ENCODE measurements at regions not wholly inside any gene's neighbourhood (a gene's known extent, or its start where the extent isn't known, plus 50 kb on each side); places are given as distances from the start of the nearest gene placed in this dataset.

- H3K27me3 ChIP-seq (ENCODE audit: insufficient read depth, low read length, poor library complexity, severe bottlenecking) = no peaks in the 10 kb centered on the region
- no peaks in the 10 kb centered on the region for H4K20me1 ChIP-seq (ENCODE audit: insufficient read depth, low read length, poor library complexity, severe bottlenecking)
- H3K9me2 ChIP-seq (replicated peaks; ENCODE audit: low read depth, low read length) = no peaks in the 10 kb centered on the region
- no peak overlapping the region for H3K4me2 ChIP-seq (ENCODE audit: low read depth, low read length, poor library complexity, severe bottlenecking)
- no peaks in the 10 kb centered on the region for H3K4me1 ChIP-seq (ENCODE audit: insufficient read depth, low read length, poor library complexity, severe bottlenecking)
- no peak overlapping the region for H3K9ac ChIP-seq (ENCODE audit: low read depth, low read length, poor library complexity, severe bottlenecking)
- H3K4me3 ChIP-seq (ENCODE audit: low read length, poor library complexity, severe bottlenecking) = no peak overlapping the region
- H3K79me2 ChIP-seq (ENCODE audit: insufficient read depth, low read length) = no peaks in the 10 kb centered on the region
- H2AFZ ChIP-seq (ENCODE audit: low read length) = no peak overlapping the region
- no peaks in the 10 kb centered on the region for H3F3A ChIP-seq (ENCODE audit: low read depth)
- no peaks in the 10 kb centered on the region for H3K36me3 ChIP-seq (ENCODE audit: insufficient read depth, low read length)
- no peak for TF ChIP-seq EZH2phosphoT487 (IDR thresholded peaks at IDR 0.05; ENCODE audit: borderline replicate concordance)
- TF ChIP-seq, protein P1, sequence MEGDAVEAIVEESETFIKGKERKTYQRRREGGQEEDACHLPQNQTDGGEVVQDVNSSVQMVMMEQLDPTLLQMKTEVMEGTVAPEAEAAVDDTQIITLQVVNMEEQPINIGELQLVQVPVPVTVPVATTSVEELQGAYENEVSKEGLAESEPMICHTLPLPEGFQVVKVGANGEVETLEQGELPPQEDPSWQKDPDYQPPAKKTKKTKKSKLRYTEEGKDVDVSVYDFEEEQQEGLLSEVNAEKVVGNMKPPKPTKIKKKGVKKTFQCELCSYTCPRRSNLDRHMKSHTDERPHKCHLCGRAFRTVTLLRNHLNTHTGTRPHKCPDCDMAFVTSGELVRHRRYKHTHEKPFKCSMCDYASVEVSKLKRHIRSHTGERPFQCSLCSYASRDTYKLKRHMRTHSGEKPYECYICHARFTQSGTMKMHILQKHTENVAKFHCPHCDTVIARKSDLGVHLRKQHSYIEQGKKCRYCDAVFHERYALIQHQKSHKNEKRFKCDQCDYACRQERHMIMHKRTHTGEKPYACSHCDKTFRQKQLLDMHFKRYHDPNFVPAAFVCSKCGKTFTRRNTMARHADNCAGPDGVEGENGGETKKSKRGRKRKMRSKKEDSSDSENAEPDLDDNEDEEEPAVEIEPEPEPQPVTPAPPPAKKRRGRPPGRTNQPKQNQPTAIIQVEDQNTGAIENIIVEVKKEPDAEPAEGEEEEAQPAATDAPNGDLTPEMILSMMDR (conservative IDR thresholded peaks at IDR 0.05; ENCODE audit: low read length) = no peak
- H3K9me3 ChIP-seq (ENCODE audit: insufficient read depth, low read depth, low read length) = no peaks in the 10 kb centered on the region
These were observed 700.6 kb downstream of the METTL15 start for GRCh38 chr11:28808771-28809170.

GRCh38 chr11:28799316-28799715 lies 691.1 kb downstream of the METTL15 start:
- 0 out of 2 replicates have a peak, but pooled peaks cover 3% of the 10 kb centered on the region for H3K9me3 ChIP-seq (ENCODE audit: insufficient read depth, low read depth, low read length)
- H3K9me2 ChIP-seq (replicated peaks; ENCODE audit: low read depth, low read length) = no peaks in the 10 kb centered on the region
- no peaks in the 10 kb centered on the region for H3F3A ChIP-seq (ENCODE audit: low read depth)
- no peaks in the 10 kb centered on the region for H3K27me3 ChIP-seq (ENCODE audit: insufficient read depth, low read length, poor library complexity, severe bottlenecking)
- no peaks in the 10 kb centered on the region for H3K4me1 ChIP-seq (ENCODE audit: insufficient read depth, low read length, poor library complexity, severe bottlenecking)
- no peak overlapping the region for H3K4me3 ChIP-seq (ENCODE audit: low read length, poor library complexity, severe bottlenecking)
- no peak overlapping the region for H3K9ac ChIP-seq (ENCODE audit: low read depth, low read length, poor library complexity, severe bottlenecking)
- H2AFZ ChIP-seq (ENCODE audit: low read length) = no peak overlapping the region
- no peak overlapping the region for H3K4me2 ChIP-seq (ENCODE audit: low read depth, low read length, poor library complexity, severe bottlenecking)
- TF ChIP-seq, protein P1 (conservative IDR thresholded peaks at IDR 0.05; ENCODE audit: low read length) = no peak
- TF ChIP-seq EZH2phosphoT487 (IDR thresholded peaks at IDR 0.05; ENCODE audit: borderline replicate concordance) = no peak
- H3K36me3 ChIP-seq (ENCODE audit: insufficient read depth, low read length) = no peaks in the 10 kb centered on the region
- no peaks in the 10 kb centered on the region for H3K79me2 ChIP-seq (ENCODE audit: insufficient read depth, low read length)
- H4K20me1 ChIP-seq (ENCODE audit: insufficient read depth, low read length, poor library complexity, severe bottlenecking) = no peaks in the 10 kb centered on the region

DNA sequence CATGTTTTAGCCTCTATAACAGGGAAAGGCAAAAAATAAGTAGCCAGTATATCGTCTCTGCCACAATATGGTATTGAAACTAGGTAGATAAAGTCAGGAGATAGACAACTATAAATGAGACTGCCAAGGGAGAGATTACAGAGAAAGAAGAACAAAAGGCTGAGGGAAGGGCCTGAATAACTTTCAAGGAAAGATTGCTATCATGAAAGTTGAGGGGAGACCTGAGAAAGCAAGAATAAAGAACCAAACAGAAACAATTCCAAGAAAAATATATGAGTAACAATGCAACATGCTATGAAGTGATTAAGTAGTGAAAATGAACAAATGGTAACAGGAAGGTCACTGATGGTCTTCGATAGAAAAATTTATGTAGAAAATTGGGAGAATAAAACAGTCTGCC lies 690.1 kb downstream of the METTL15 start:
- Histone ChIP-seq H3K27me3 (ENCODE audit: insufficient read depth, low read length, poor library complexity, severe bottlenecking) (no peaks in the 10 kb centered on the region), H3K36me3 (ENCODE audit: insufficient read depth, low read length) (no peaks in the 10 kb centered on the region), H3K4me1 (ENCODE audit: insufficient read depth, low read length, poor library complexity, severe bottlenecking) (no peaks in the 10 kb centered on the region), H3K9ac (ENCODE audit: low read depth, low read length, poor library complexity, severe bottlenecking) (no peak overlapping the region), H3F3A (ENCODE audit: low read depth) (no peaks in the 10 kb centered on the region), H3K4me2 (ENCODE audit: low read depth, low read length, poor library complexity, severe bottlenecking) (no peak overlapping the region), H3K9me2 (replicated peaks; ENCODE audit: low read depth, low read length) (no peaks in the 10 kb centered on the region), H2AFZ (ENCODE audit: low read length) (no peak overlapping the region), H3K9me3 (ENCODE audit: insufficient read depth, low read depth, low read length) (0 out of 2 replicates have a peak, but pooled peaks cover 3% of the 10 kb centered on the region), H3K4me3 (ENCODE audit: low read length, poor library complexity, severe bottlenecking) (no peak overlapping the region), H4K20me1 (ENCODE audit: insufficient read depth, low read length, poor library complexity, severe bottlenecking) (no peaks in the 10 kb centered on the region), H3K79me2 (ENCODE audit: insufficient read depth, low read length) (no peaks in the 10 kb centered on the region)
- no peak for TF ChIP-seq EZH2phosphoT487 (IDR thresholded peaks at IDR 0.05; ENCODE audit: borderline replicate concordance)
- TF ChIP-seq, protein P1 (conservative IDR thresholded peaks at IDR 0.05; ENCODE audit: low read length) = no peak

Data from Loucy (cell line).